Kidney tubule cell (primary cell): ENCODE measurements at regions not wholly inside any gene's neighbourhood (a gene's known extent, or its start where the extent isn't known, plus 50 kb on each side); places are given as distances from the start of the nearest gene placed in this dataset.

Experiments
- DNase-seq: peaks from one replicate; pipeline ENCODE4 v3.0.0-alpha.2; 2018; ENCODE audit warnings: low spot score

- no peak for DNase-seq
These were observed 195.8 kb downstream of the SALL1 start for GRCh38 chr16:50955311-50955710.

GRCh38 chr16:50954469-50954868 is 196.6 kb downstream of the SALL1 start:
- DNase-seq: no peak

- DNase-seq: no peak
These were observed 197.8 kb downstream of the SALL1 start for GRCh38 chr16:50953290-50953689.

GRCh38 chr16:50950955-50951354 is 200.1 kb downstream of the SALL1 start:
- DNase-seq: no peak

- DNase-seq: no peak
These were observed 202.7 kb downstream of the SALL1 start for GRCh38 chr16:50948268-50948930.

GRCh38 chr16:50947826-50948225 is 203.2 kb downstream of the SALL1 start:
- DNase-seq: no peak

GRCh38 chr16:50946606-50947005 is 204.5 kb downstream of the SALL1 start:
- DNase-seq: no peak

GRCh38 chr16:50946098-50946497 is 204.2 kb downstream of the CYLD start:
- DNase-seq: no peak

GRCh38 chr16:50945171-50945570 is 203.3 kb downstream of the CYLD start:
- no peak for DNase-seq

GRCh38 chr16:50944436-50944835 is 202.6 kb downstream of the CYLD start:
- no peak for DNase-seq

- DNase-seq: no peak
These were observed 202.1 kb downstream of the CYLD start for GRCh38 chr16:50944033-50944432.

GRCh38 chr16:50942143-50942542 is 200.3 kb downstream of the CYLD start:
- no peak for DNase-seq

GRCh38 chr16:50941681-50942080 is 199.8 kb downstream of the CYLD start:
- DNase-seq: no peak

GRCh38 chr16:50940275-50940854 is 198.5 kb downstream of the CYLD start:
- peak; percentile 23 for DNase-seq

- DNase-seq: no peak
These were observed 197.5 kb downstream of the CYLD start for GRCh38 chr16:50939356-50939755.

GRCh38 chr16:50938932-50939331 is 197.0 kb downstream of the CYLD start:
- DNase-seq: no peak

GRCh38 chr16:50933262-50933661 is 191.4 kb downstream of the CYLD start:
- DNase-seq: peak; percentile 89

- DNase-seq: peak; percentile 17
These were observed 190.6 kb downstream of the CYLD start for GRCh38 chr16:50932348-50932935.

- DNase-seq: no peak
These were observed 186.2 kb downstream of the CYLD start for GRCh38 chr16:50928065-50928464.

- DNase-seq: peak; percentile 76
These were observed 184.0 kb downstream of the CYLD start for GRCh38 chr16:50925758-50926357.

- no peak for DNase-seq
These were observed 183.1 kb downstream of the CYLD start for GRCh38 chr16:50924759-50925545.

- DNase-seq: no peak
These were observed 176.2 kb downstream of the CYLD start for GRCh38 chr16:50917950-50918703.
